Aorta (tissue), 5 donors: ENCODE measurements at regions not wholly inside any gene's neighbourhood (a gene's known extent, or its start where the extent isn't known, plus 50 kb on each side); places are given as distances from the start of the nearest gene placed in this dataset.

ENCODE experiments used
- ATAC-seq: fragments of 200-7000 bp; cut with Tn5 transposase; one replicate; pipeline ENCODE4 v1.9.1; 2022; ENCODE audit warnings: moderate library complexity; ENCODE audit not compliant: low FRiP score
- DNase-seq, 2 donors: peaks; one replicate each; pipeline ENCODE4 v3.0.0-alpha.2; 2020
- H3K27ac ChIP-seq, 2 donors: one replicate each; pipeline ENCODE4 v1.5.1; 2013; ENCODE audit warnings: low read length in 2 of 2, mild to moderate bottlenecking in 2 of 2, moderate library complexity in 2 of 2, control low read depth in 1 of 2, inconsistent platforms in 1 of 2, low read depth in 1 of 2
- H3K27me3 ChIP-seq, 2 donors: one replicate each; pipeline ENCODE4 v1.6.1; 2013; ENCODE audit warnings: control low read depth in 1 of 2, low read length in 1 of 2, mild to moderate bottlenecking in 1 of 2, moderate library complexity in 1 of 2; ENCODE audit not compliant: insufficient read depth in 2 of 2, control insufficient read depth in 1 of 2
- H3K36me3 ChIP-seq, 2 donors: one replicate each; pipeline ENCODE4 v1.6.1; 2013; ENCODE audit warnings: control low read depth in 1 of 2, low read length in 1 of 2, mild to moderate bottlenecking in 1 of 2; ENCODE audit not compliant: insufficient read depth in 2 of 2, control insufficient read depth in 1 of 2
- H3K4me1 ChIP-seq, 2 donors: one replicate each; pipeline ENCODE4 v1.6.1; 2013; ENCODE audit warnings: low read length in 2 of 2, control low read depth in 1 of 2, mild to moderate bottlenecking in 1 of 2, moderate library complexity in 1 of 2; ENCODE audit not compliant: insufficient read depth in 2 of 2, control insufficient read depth in 1 of 2
- H3K4me3 ChIP-seq, 2 donors: one replicate each; pipeline ENCODE4 v1.5.1; 2013; ENCODE audit warnings: low read length in 2 of 2, control low read depth in 1 of 2, mild to moderate bottlenecking in 1 of 2
- H3K9me3 ChIP-seq: one replicate; pipeline ENCODE4 v1.6.1; 2013; ENCODE audit warnings: mild to moderate bottlenecking, low read length; ENCODE audit not compliant: control insufficient read depth
- WGBS, 2 donors: extraction: QIAGEN DNeasy Blood & Tissue Kit; methylation state at CpG; one replicate each; pipeline ENCODE4 v1.1.7; 2013; 5-methylcytosine and 5-hydroxymethylcytosine counted together
- intact Hi-C, 2 donors: fragments of 100-400 bp; cut with DNase I; formaldehyde crosslinking; loops; one replicate each; pipeline versions ENCODE4 v1.14.2 to v1.15.0; 2022
- donor health status: healthy with polysubstance abuse.
- donor health status: Bipolar disorder and iron deficiency.
- donor health status: DM: no; HTN: no; CAD: no.
- donor health status: DM: no; HTN: no; CAD: no.
- donor health status: DM: yes; HTN: yes; CAD: no.

DNA sequence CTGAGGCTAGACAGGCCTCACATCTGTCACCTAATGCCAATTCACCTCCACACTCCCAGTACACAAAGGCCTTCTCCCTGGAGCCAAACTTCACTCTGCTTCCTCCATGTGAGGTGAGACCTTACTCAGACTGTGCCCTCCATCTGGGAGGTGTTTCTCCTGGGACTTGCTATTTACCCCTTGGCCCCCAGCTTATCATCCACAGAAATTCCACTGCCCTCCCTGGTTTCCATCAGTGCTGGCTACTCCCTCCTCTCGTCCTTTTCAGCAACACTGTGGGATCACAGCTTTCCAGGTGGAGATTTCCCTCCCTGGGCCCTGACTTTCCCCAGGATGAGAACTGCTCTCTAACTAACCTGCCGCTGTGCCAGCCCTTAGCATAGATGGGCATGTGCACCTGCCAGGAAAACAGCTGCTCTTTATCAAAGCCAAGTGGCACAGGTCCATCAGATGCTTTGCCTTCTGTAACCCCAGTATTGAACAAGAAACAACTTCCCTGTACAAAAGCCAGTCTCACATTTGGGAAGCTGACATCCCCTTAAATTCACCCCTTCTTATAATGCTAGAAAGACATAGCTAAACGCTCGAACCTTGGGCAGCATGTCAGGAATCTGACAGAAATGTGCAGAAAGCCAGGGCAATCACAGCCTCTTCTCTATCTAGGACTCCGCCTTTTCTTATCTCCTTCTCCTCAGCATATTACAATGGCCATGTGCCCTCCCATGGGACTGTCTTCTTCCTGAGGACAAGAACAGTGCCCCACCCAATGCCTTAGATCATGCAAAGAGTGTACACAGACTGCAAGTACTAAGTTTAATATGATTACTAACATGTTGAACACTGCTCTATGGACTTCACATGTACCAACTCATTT lies 535.5 kb upstream of the ID2 start:
- Histone ChIP-seq H3K4me3 (no peak overlapping the region), H3K4me1 (peaks cover 0 to 7% of the 10 kb centered on the region in 2 donors), H3K27ac (peak overlapping the region in 1 of 2 donors; percentile 12), H3K9me3 (no peaks in the 10 kb centered on the region), H3K36me3 (no peaks in the 10 kb centered on the region), H3K27me3 (no peaks in the 10 kb centered on the region)
- no peak for DNase-seq
- intact Hi-C loops: loop anchor here in 1 of 2 donors (10.0 kb wide), 1 partner anchor 192 kb away; no protein-coding TSS in a partner anchor
- WGBS, 2 donors: 12 to 19% methylated on average over 5 of the region's 5 CpGs
- no peak for ATAC-seq

DNA sequence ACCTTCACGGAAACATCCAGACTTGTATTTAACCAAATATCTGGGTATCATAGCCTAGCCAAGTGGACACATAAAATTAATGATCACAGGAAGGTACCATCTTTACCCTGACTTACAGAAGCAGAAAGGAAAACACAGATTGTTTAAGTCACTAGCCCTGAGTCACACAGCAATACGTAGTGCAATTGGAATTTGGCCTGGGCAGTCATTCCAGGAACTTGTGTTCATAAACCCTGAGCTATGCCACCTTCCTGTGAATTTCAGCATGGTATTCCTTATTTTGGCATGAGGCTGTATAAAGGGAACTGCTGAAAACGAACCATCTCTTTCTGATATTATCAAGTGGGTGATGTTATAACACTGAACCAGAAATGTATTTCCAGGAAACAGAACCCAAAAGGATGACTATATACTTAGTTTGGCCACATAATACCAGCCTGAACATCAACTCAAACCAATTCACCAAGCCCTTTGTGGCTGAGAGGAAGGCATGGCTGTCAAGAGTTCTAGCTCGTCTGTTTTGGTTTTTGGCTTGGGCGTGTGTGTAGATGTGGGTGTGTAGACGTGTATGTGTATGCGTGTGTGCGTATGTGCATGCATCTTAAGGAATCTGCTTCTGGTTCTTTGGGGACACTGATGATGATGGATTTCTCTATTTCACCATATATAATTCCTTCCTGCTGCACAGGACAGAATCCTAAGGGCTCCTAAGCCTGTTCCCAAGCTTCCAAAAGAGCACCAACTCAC lies 533.4 kb upstream of the ID2 start:
- peak overlapping the region in 1 of 2 donors; percentile 72 for H3K27ac ChIP-seq
- peaks cover 0 to 7% of the 10 kb centered on the region in 2 donors for H3K4me1 ChIP-seq
- no peaks in the 10 kb centered on the region for H3K36me3 ChIP-seq
- H3K27me3 ChIP-seq: no peaks in the 10 kb centered on the region
- intact Hi-C loops: loop anchor here in 1 of 2 donors (10.0 kb wide), 1 partner anchor 194 kb away; no protein-coding TSS in a partner anchor
- no peak overlapping the region for H3K4me3 ChIP-seq
- WGBS, 2 donors: 42 to 47% methylated on average over 8 of the region's 8 CpGs
- ATAC-seq (peak; percentile 41), DNase-seq (no peak)
- no peaks in the 10 kb centered on the region for H3K9me3 ChIP-seq

DNA sequence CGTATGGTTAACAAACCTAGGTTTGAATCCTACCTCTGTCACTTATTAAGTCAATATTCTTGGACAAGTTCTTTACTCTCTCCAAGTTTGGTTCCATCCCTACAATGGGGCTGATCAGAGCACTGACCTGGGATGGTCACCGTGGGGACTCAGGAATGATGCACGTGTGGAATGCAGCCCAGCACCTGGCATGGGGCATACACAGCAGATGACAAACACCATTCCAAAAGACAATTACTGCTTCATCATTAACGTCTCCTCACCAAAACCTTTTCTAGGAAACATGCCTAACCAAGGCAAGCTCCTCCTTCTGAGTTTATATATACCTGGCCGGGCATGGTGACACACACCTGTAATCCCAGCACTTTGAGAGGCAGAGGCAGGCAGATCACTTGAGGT lies 532.9 kb upstream of the ID2 start:
- Histone ChIP-seq H3K27ac (peak overlapping the region in 1 of 2 donors; percentile 72), H3K4me1 (peaks cover 0 to 7% of the 10 kb centered on the region in 2 donors), H3K4me3 (no peak overlapping the region), H3K9me3 (no peaks in the 10 kb centered on the region), H3K27me3 (no peaks in the 10 kb centered on the region), H3K36me3 (no peaks in the 10 kb centered on the region)
- intact Hi-C loops: loop anchor here in 1 of 2 donors (10.0 kb wide), 1 partner anchor 194 kb away; no protein-coding TSS in a partner anchor
- 92 to 93% methylated on average over 5 of the region's 5 CpGs for WGBS, 2 donors
- ATAC-seq (no peak), DNase-seq (no peak)

DNA sequence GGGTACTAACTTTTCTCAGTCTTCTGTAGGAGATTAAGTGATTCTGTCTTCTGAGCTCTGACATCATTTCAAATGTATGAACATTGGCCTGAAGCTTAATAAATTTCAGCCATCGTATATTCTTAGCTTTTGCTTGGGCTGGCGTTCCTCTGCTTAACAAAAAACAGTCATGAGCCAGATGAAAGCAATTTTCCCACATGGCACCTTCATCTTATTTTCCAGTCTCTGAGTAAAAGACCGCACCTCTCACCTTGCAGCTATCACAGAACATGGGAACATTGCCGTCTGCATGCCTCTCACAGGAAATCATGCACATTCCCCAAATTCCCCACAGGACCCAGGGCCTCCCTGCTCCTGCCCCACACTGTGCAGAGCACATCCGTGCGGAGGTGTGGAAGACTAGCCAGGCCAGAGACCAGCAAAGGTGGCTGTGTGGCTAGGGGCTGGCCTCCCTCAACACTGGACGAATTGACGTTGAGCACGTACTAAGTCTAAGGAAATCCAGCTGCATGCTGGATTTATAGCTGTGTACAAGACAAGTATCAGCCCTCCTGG lies 531.8 kb upstream of the ID2 start:
- no peak for DNase-seq
- H3K27me3 ChIP-seq: no peaks in the 10 kb centered on the region
- WGBS, 2 donors: 19 to 24% methylated on average over 9 of the region's 9 CpGs
- no peak overlapping the region for H3K4me3 ChIP-seq
- H3K27ac ChIP-seq: peak overlapping the region in 1 of 2 donors; percentile 62
- peaks cover 0 to 7% of the 10 kb centered on the region in 2 donors for H3K4me1 ChIP-seq
- intact Hi-C loops: loop anchor here in 1 of 2 donors (10.0 kb wide), 1 partner anchor 195 kb away; no protein-coding TSS in a partner anchor
- H3K9me3 ChIP-seq: no peaks in the 10 kb centered on the region
- ATAC-seq: no peak
- no peaks in the 10 kb centered on the region for H3K36me3 ChIP-seq

DNA sequence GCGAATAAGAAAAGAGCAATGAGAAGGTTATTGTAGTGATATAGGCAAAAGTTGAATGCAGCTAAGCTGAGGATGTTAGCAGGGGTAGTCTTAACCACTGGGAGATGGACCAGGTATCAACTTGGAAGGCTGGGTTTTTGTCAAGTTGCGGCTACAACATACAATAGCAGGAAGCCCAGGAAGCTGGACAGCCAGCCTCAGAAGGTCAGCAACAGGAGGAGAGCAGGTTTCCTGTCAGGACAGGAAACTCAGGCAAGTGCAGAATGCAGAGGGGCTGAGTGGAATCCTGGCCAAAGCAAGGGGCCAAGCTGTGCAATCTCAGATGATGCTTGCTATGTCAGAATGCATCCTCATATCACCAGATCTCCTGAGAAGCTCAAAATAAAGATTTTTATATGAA lies 530.0 kb upstream of the ID2 start:
- DNase-seq (no peak), ATAC-seq (no peak)

DNA sequence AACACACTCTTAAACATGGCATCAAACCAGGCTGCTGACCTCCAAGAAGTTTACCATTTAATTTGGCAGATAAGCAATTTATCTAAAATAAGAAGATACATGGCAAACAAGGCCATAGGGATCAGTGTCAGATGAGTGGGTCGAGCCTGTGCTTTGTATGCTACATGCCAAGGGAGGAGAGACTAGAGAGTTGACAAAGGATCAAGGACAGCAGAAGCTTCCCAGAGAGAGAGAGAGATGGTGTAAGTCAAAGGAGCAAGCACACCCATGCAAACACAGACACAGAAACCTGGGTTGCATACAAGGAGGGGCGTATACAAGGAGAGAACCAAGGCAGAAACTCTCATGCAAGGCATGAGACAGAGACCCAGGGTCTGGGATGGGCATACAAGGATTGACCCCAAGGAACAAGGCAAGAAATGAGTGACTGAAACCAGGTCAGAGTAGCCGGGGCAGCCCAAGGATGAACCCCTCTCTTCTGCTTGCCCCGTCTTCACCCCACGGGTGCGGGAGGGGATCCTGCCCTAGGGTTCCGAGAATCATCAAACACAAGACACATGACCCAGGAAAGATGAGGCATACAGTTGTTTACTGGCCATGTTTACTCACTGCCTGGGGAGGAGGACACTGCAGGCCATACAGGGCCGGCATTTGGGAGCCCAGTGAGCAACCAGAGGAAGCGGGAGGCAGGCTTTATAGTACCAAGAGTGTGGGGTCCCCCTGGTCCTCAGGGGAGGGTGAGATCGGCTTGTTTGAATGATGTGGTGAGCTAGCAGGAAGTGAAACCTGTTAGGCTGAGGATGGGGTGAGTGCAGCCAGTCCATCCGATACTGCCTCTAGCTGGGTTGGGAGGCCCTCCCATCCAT lies 529.2 kb upstream of the ID2 start:
- no peak for ATAC-seq
- intact Hi-C loops: no loop called here
- H3K27me3 ChIP-seq: no peaks in the 10 kb centered on the region

More for the DNA sequence above, 530.0 kb upstream of the ID2 start:
- H3K4me1 ChIP-seq: peaks cover 0 to 5% of the 10 kb centered on the region in 2 donors
- no peak overlapping the region for H3K27ac ChIP-seq
- intact Hi-C loops: no loop called here
- H3K27me3 ChIP-seq: no peaks in the 10 kb centered on the region
- H3K9me3 ChIP-seq: no peaks in the 10 kb centered on the region
- no peaks in the 10 kb centered on the region for H3K36me3 ChIP-seq
- WGBS, 2 donors: 97 to 98% methylated on average over 2 of the region's 2 CpGs
- H3K4me3 ChIP-seq: no peak overlapping the region

DNA sequence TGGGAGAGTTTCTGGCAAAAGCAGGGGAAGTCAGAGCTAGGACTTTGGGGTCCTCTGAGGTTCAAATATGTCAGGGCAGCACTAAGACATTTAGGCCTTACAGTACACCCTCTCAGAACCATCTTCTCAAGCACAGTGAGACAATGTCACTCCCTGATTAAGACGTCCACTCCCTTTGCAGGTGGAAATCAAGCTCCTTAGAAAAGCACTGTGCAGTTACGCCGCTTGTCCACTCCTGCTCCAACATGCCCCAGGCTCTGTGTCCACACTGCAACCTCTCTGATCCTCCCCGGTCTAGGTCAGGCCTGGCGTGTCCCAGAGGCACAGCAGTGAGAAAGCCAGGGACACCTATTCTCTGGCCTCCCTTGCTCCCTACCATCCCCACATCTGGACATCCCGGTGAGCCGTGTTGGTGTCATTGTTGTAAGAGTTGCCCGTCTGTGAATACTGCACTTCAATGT lies 528.6 kb upstream of the ID2 start:
- Histone ChIP-seq H3K27me3 (no peaks in the 10 kb centered on the region), H3K4me1 (peaks cover 0 to 5% of the 10 kb centered on the region in 2 donors), H3K27ac (no peak overlapping the region), H3K9me3 (no peaks in the 10 kb centered on the region), H3K4me3 (no peak overlapping the region), H3K36me3 (no peaks in the 10 kb centered on the region)
- intact Hi-C loops: no loop called here
- no peak for ATAC-seq
- 97 to 98% methylated on average over 8 of the region's 8 CpGs for WGBS, 2 donors
- DNase-seq: no peak

More for the DNA sequence above, 529.2 kb upstream of the ID2 start:
- no peak overlapping the region for H3K27ac ChIP-seq
- no peaks in the 10 kb centered on the region for H3K9me3 ChIP-seq
- no peaks in the 10 kb centered on the region for H3K36me3 ChIP-seq
- DNase-seq: no peak
- H3K4me3 ChIP-seq: no peak overlapping the region
- peaks cover 0 to 5% of the 10 kb centered on the region in 2 donors for H3K4me1 ChIP-seq
- WGBS, 2 donors: 94 to 95% methylated on average over 11 of the region's 11 CpGs

DNA sequence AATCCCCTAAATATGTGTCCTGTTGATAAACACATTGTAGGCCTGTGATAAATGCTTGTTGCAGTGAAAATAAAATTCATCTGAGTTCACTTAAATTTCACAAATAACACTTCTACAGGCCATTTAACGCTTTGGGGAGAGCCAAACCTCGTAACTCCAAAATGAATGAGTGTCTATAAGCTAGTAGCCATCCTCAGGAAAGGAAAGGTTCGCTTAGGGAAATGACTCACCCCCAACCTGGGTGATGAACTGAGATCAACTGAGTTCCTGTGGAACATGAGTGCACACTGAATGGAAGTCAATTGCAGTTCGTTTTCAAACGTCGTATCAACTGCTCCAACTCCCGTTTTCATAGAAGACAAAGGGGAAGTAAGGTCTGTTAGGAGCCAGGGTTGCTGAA lies 527.6 kb upstream of the ID2 start:
- Histone ChIP-seq H3K27ac (no peak overlapping the region), H3K4me3 (no peak overlapping the region), H3K36me3 (no peaks in the 10 kb centered on the region), H3K9me3 (no peaks in the 10 kb centered on the region), H3K27me3 (no peaks in the 10 kb centered on the region), H3K4me1 (peaks cover 0 to 2% of the 10 kb centered on the region in 2 donors)
- ATAC-seq: no peak
- intact Hi-C loops: no loop called here
- 95 to 98% methylated on average over 7 of the region's 7 CpGs for WGBS, 2 donors
- DNase-seq: no peak
